Mucosa of stomach (tissue), 1 donor: ENCODE measurements at regions not wholly inside any gene's neighbourhood (a gene's known extent, or its start where the extent isn't known, plus 50 kb on each side); places are given as distances from the start of the nearest gene placed in this dataset.
"Not testable (repeated sequence)": the region's sequence is repeated elsewhere in the genome, so short reads cannot be mapped to it uniquely, and the experiment has no call there.

Experiments
- H3K27me3 ChIP-seq: one replicate; pipeline ENCODE4 v1.7.0; 2013; ENCODE audit warnings: mild to moderate bottlenecking, low read length; ENCODE audit not compliant: control insufficient read depth, insufficient read depth
- H3K36me3 ChIP-seq: one replicate; pipeline ENCODE4 v1.7.0; 2013; ENCODE audit warnings: low read length; ENCODE audit not compliant: control insufficient read depth, insufficient read depth
- H3K4me1 ChIP-seq: one replicate; pipeline ENCODE4 v1.7.0; 2013; ENCODE audit warnings: mild to moderate bottlenecking, low read length; ENCODE audit not compliant: control insufficient read depth, insufficient read depth
- H3K4me3 ChIP-seq: one replicate; pipeline ENCODE4 v1.7.0; 2013; ENCODE audit warnings: low read length
- H3K9ac ChIP-seq: one replicate; pipeline ENCODE4 v1.7.0; 2013; ENCODE audit warnings: mild to moderate bottlenecking, low read length, moderate library complexity
- H3K9me3 ChIP-seq: one replicate; pipeline ENCODE4 v1.7.0; 2013; ENCODE audit warnings: mild to moderate bottlenecking, low read length, moderate library complexity; ENCODE audit not compliant: control insufficient read depth
- donor health status: Pancreatic carcinoma.

GRCh38 chr2:121837591-121837990, 82.1 kb downstream of the TSN start:
- no peaks in the 10 kb centered on the region for H3K36me3 ChIP-seq
- no peaks in the 10 kb centered on the region for H3K4me1 ChIP-seq
- H3K9me3 ChIP-seq: no peaks in the 10 kb centered on the region
- no peak overlapping the region for H3K4me3 ChIP-seq
- H3K27me3 ChIP-seq: no peaks in the 10 kb centered on the region
- no peak overlapping the region for H3K9ac ChIP-seq

GRCh38 chr2:121838551-121838950, 83.1 kb downstream of the TSN start:
- no peak overlapping the region for H3K9ac ChIP-seq
- no peaks in the 10 kb centered on the region for H3K4me1 ChIP-seq
- no peak overlapping the region for H3K4me3 ChIP-seq
- H3K36me3 ChIP-seq: no peaks in the 10 kb centered on the region
- H3K27me3 ChIP-seq: no peaks in the 10 kb centered on the region
- no peaks in the 10 kb centered on the region for H3K9me3 ChIP-seq

- Histone ChIP-seq H3K9ac (no peak overlapping the region), H3K4me1 (no peaks in the 10 kb centered on the region), H3K36me3 (no peaks in the 10 kb centered on the region), H3K9me3 (no peaks in the 10 kb centered on the region), H3K27me3 (no peaks in the 10 kb centered on the region), H3K4me3 (no peak overlapping the region)
Measured at GRCh38 chr2:121839584-121839983, 84.1 kb downstream of the TSN start.

- no peaks in the 10 kb centered on the region for H3K4me1 ChIP-seq
- no peaks in the 10 kb centered on the region for H3K27me3 ChIP-seq
- H3K9me3 ChIP-seq: no peaks in the 10 kb centered on the region
- no peak overlapping the region for H3K4me3 ChIP-seq
- H3K36me3 ChIP-seq: no peaks in the 10 kb centered on the region
- H3K9ac ChIP-seq: no peak overlapping the region
Measured at GRCh38 chr2:121849236-121849635, 93.8 kb downstream of the TSN start.

- H3K9ac ChIP-seq, H3K27me3 ChIP-seq, H3K4me1 ChIP-seq, H3K36me3 ChIP-seq, H3K9me3 ChIP-seq, H3K4me3 ChIP-seq: not testable (repeated sequence)
Measured at GRCh38 chr2:121853149-121853548, 97.7 kb downstream of the TSN start.

GRCh38 chr2:121855510-121855909, 100.1 kb downstream of the TSN start:
- Histone ChIP-seq H3K9ac (no peak overlapping the region), H3K36me3 (no peaks in the 10 kb centered on the region), H3K27me3 (no peaks in the 10 kb centered on the region), H3K4me3 (no peak overlapping the region), H3K4me1 (no peaks in the 10 kb centered on the region), H3K9me3 (no peaks in the 10 kb centered on the region)

GRCh38 chr2:121856360-121856759, 100.9 kb downstream of the TSN start:
- H3K36me3 ChIP-seq: no peaks in the 10 kb centered on the region
- no peaks in the 10 kb centered on the region for H3K4me1 ChIP-seq
- no peak overlapping the region for H3K4me3 ChIP-seq
- no peak overlapping the region for H3K9ac ChIP-seq
- H3K9me3 ChIP-seq: no peaks in the 10 kb centered on the region
- H3K27me3 ChIP-seq: no peaks in the 10 kb centered on the region

GRCh38 chr2:121858369-121858768, 102.9 kb downstream of the TSN start:
- Histone ChIP-seq H3K9ac (no peak overlapping the region), H3K9me3 (no peaks in the 10 kb centered on the region), H3K27me3 (no peaks in the 10 kb centered on the region), H3K4me3 (no peak overlapping the region), H3K4me1 (no peaks in the 10 kb centered on the region), H3K36me3 (no peaks in the 10 kb centered on the region)

- H3K9ac ChIP-seq: no peak overlapping the region
- H3K4me3 ChIP-seq: no peak overlapping the region
- H3K36me3 ChIP-seq: no peaks in the 10 kb centered on the region
- no peaks in the 10 kb centered on the region for H3K9me3 ChIP-seq
- no peaks in the 10 kb centered on the region for H3K4me1 ChIP-seq
- H3K27me3 ChIP-seq: no peaks in the 10 kb centered on the region
Measured at GRCh38 chr2:121858847-121859246, 103.4 kb downstream of the TSN start.

GRCh38 chr2:121860033-121860757, 104.7 kb downstream of the TSN start:
- Histone ChIP-seq H3K27me3 (no peaks in the 10 kb centered on the region), H3K9me3 (no peaks in the 10 kb centered on the region), H3K4me1 (no peaks in the 10 kb centered on the region), H3K4me3 (no peak overlapping the region), H3K9ac (no peak overlapping the region), H3K36me3 (no peaks in the 10 kb centered on the region)

GRCh38 chr2:121860758-121861227, 105.3 kb downstream of the TSN start:
- no peaks in the 10 kb centered on the region for H3K27me3 ChIP-seq
- H3K9ac ChIP-seq: no peak overlapping the region
- no peaks in the 10 kb centered on the region for H3K4me1 ChIP-seq
- no peaks in the 10 kb centered on the region for H3K9me3 ChIP-seq
- H3K36me3 ChIP-seq: no peaks in the 10 kb centered on the region
- no peak overlapping the region for H3K4me3 ChIP-seq

- H3K27me3 ChIP-seq: no peaks in the 10 kb centered on the region
- H3K9me3 ChIP-seq: no peaks in the 10 kb centered on the region
- no peaks in the 10 kb centered on the region for H3K36me3 ChIP-seq
- H3K9ac ChIP-seq: no peak overlapping the region
- H3K4me1 ChIP-seq: no peaks in the 10 kb centered on the region
- H3K4me3 ChIP-seq: no peak overlapping the region
Measured at GRCh38 chr2:121862286-121862685, 106.8 kb downstream of the TSN start.

GRCh38 chr2:121865914-121866313, 110.5 kb downstream of the TSN start:
- H3K27me3 ChIP-seq: no peaks in the 10 kb centered on the region
- H3K36me3 ChIP-seq: no peaks in the 10 kb centered on the region
- H3K4me1 ChIP-seq: no peaks in the 10 kb centered on the region
- H3K9me3 ChIP-seq: no peaks in the 10 kb centered on the region
- H3K4me3 ChIP-seq: no peak overlapping the region
- no peak overlapping the region for H3K9ac ChIP-seq
